ENCODE measurements at regions not wholly inside any gene's neighbourhood (a gene's known extent, or its start where the extent isn't known, plus 50 kb on each side); places are given as distances from the start of the nearest gene placed in this dataset.

- peaks cover 5% of the 10 kb centered on the region for H3K4me1 Mint-ChIP-seq
- ATAC-seq = no peak
- no peak overlapping the region for H3K27ac Mint-ChIP-seq
- peaks cover 2% of the 10 kb centered on the region for H3K9me3 Mint-ChIP-seq
- no peak overlapping the region for H3K4me3 Mint-ChIP-seq
- DNase-seq (ENCODE audit: low spot score in 2 of 2) = no peak
- no peaks in the 10 kb centered on the region for H3K36me3 Mint-ChIP-seq
Measured at GRCh38 chr3:34362910-34363309, 564.5 kb downstream of the PDCD6IP start.

DNA sequence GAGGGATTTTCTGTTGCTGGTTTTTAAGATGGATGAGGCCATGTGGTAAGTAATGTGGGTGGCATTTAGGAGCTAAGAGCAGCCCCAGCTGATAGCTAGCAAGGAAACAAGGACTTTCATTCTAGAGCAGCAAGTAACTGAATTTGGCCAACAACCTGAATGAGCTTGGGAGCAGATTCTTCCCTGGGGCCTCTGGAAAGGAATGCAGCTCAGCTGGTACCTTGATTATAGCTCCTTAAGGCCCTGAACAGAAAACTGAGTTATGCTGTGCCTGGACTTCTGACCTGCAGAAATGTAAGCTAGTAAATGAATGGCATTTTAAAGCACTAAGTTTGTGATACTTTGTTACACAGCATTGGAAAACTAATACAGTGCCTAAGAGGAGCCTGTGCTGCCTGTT lies 565.5 kb downstream of the PDCD6IP start:
- Mint-ChIP-seq H3K4me3 (no peak overlapping the region), H3K9me3 (peaks cover 2% of the 10 kb centered on the region), H3K4me1 (peaks cover 5% of the 10 kb centered on the region), H3K27ac (no peak overlapping the region), H3K36me3 (no peaks in the 10 kb centered on the region)
- DNase-seq (ENCODE audit: low spot score in 2 of 2) = no peak
- ATAC-seq = no peak

- H3K4me3 Mint-ChIP-seq = no peak overlapping the region
- H3K9me3 Mint-ChIP-seq = peaks cover 2% of the 10 kb centered on the region
- peaks cover 5% of the 10 kb centered on the region for H3K4me1 Mint-ChIP-seq
- H3K27ac Mint-ChIP-seq = no peak overlapping the region
- no peak for ATAC-seq
- no peaks in the 10 kb centered on the region for H3K36me3 Mint-ChIP-seq
- no peak for DNase-seq (ENCODE audit: low spot score in 2 of 2)
Measured at GRCh38 chr3:34364335-34364734, 565.9 kb downstream of the PDCD6IP start.

- DNase-seq (ENCODE audit: low spot score in 2 of 2) = no peak
- no peak overlapping the region for H3K4me3 Mint-ChIP-seq
Measured at GRCh38 chr3:34365231-34365630, 566.8 kb downstream of the PDCD6IP start.

DNA sequence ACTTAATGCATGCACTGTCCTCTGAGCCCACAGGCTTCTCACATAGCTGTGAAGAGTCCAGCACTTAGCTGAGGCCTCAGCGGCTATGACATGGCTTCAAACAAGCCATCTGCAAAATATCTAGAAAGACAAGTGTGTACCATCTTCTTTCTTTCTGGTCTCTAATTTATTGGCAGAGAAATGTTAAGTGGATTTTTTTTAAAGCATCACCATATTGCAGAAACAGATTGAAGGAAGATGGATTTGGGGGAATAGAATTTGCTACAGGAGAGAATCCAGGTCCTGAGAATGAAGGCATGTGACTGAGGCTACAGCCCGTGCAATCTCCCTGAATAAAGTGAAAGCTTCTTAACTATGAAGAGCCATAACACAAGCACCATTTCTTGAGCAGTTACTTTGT lies 567.3 kb downstream of the PDCD6IP start:
- Mint-ChIP-seq H3K4me3 (no peak overlapping the region), H3K9me3 (no peaks in the 10 kb centered on the region), H3K27ac (no peak overlapping the region), H3K4me1 (peaks cover 5% of the 10 kb centered on the region), H3K36me3 (no peaks in the 10 kb centered on the region)
- ATAC-seq = no peak
- DNase-seq (ENCODE audit: low spot score in 2 of 2) = no peak

More at GRCh38 chr3:34365231-34365630, 566.8 kb downstream of the PDCD6IP start:
- ATAC-seq = no peak
- H3K27ac Mint-ChIP-seq = no peak overlapping the region
- peaks cover 5% of the 10 kb centered on the region for H3K4me1 Mint-ChIP-seq
- peaks cover 2% of the 10 kb centered on the region for H3K9me3 Mint-ChIP-seq
- H3K36me3 Mint-ChIP-seq = no peaks in the 10 kb centered on the region

DNA sequence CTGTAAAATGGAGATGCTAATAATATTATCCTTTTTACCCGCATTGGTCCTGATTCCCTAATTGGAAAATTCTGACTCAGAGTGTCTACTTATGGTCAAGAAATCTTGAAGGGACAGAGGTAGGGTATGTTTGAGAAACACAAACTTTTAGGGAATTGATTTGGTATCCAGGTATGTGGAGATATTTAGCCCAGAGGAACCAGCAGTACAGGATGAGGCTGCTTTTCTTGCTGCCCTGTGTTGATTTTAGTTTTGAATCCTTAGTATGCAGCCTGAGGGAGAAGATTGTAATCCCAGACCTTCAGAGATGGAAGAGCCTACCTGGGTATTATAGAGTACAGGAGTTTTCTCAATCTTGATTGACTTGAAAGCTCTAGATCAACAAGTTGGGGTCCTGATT lies 569.1 kb downstream of the PDCD6IP start:
- Mint-ChIP-seq H3K9me3 (peaks cover 1% of the 10 kb centered on the region), H3K36me3 (no peaks in the 10 kb centered on the region), H3K27ac (no peak overlapping the region), H3K4me3 (no peak overlapping the region), H3K4me1 (no peaks in the 10 kb centered on the region)
- no peak for DNase-seq (ENCODE audit: low spot score in 2 of 2)
- ATAC-seq = no peak

DNA sequence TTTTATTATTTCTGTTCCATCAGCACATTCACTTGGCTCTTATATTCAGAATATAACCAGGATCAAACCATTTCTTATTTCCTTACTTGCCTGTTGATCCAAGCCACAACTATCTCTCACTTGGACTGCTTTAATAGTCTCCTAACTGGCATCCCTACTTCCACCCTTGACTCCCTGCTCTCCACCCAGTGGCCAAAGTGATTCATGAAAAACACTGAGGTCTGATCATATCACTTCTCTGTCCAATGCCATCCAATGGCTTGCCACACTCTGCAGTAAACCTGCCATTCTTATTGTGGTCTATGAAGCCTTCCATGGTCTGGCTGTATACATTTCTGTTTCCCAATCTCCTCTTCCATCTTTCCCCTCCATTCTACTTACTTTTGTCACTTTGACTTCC lies 576.1 kb downstream of the PDCD6IP start:
- Mint-ChIP-seq H3K9me3 (peaks cover 4% of the 10 kb centered on the region), H3K27ac (no peak overlapping the region), H3K4me3 (no peak overlapping the region), H3K4me1 (no peaks in the 10 kb centered on the region), H3K36me3 (no peaks in the 10 kb centered on the region)
- ATAC-seq = no peak
- DNase-seq (ENCODE audit: low spot score in 2 of 2) = no peak

DNA sequence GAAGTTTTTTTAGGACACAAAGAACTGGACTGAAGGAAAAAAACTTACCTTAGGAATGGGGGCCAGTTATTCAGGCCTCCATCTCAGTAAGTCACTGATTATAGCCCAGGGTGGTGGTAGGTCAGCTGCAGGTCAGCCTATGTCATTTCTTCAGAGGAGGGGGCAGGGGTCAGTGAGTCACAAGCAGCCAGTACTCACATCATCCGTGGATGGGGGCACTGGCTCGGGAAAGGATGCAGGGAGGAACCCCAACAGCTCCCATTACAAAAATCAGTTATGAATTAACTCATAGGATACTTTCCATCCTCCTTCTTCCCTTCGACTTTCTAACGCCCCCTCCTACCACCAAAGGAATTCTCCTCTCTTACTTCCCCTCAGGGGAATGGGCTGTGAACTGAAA lies 578.3 kb downstream of the PDCD6IP start:
- H3K27ac Mint-ChIP-seq = no peak overlapping the region
- no peaks in the 10 kb centered on the region for H3K36me3 Mint-ChIP-seq
- H3K4me3 Mint-ChIP-seq = no peak overlapping the region
- no peaks in the 10 kb centered on the region for H3K4me1 Mint-ChIP-seq
- peaks cover 4% of the 10 kb centered on the region for H3K9me3 Mint-ChIP-seq
- ATAC-seq = no peak
- no peak for DNase-seq (ENCODE audit: low spot score in 2 of 2)

DNA sequence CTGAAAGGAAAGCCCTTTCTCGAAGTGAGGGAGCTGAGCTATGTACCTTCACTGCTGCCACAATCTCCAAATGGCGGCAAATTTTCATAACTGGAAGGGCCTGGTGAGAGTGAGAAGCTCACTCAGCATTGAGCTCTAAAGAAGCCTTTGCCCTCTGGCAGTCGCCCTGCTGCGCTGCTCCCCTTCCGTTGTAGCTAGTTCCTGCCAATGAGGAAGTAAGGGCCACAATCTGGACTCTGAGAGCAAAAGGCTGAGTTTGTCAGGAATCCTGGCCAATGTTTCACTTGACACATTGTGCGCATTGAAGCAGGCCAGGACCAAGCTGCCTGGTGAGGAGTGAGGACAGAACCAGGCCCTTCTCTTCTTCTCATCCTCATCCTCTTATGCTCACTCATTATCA lies 579.5 kb downstream of the PDCD6IP start:
- H3K9me3 Mint-ChIP-seq = no peaks in the 10 kb centered on the region
- no peak overlapping the region for H3K27ac Mint-ChIP-seq
- H3K4me3 Mint-ChIP-seq = no peak overlapping the region
- DNase-seq (ENCODE audit: low spot score in 2 of 2) = no peak
- H3K36me3 Mint-ChIP-seq = no peaks in the 10 kb centered on the region
- no peak for ATAC-seq
- no peaks in the 10 kb centered on the region for H3K4me1 Mint-ChIP-seq

DNA sequence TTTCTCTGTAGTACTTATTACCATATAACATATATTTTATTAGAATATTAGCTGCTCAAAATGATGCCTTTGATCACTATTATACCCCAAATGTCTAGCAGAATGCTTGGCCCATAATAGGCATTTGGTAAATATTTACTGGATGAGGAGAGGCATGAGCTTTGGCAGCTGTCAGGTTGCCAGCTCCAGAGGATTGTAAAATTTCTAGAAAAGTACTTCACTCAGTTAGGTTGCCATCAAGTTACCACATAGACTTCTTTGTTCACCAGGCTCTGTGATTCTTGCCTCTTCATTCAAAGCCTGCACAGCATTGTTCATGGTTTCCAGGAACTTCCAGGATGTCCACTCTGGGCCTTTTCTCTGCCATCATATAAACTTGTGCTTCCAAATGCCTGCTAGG lies 582.8 kb downstream of the PDCD6IP start:
- no peak overlapping the region for H3K27ac Mint-ChIP-seq
- no peaks in the 10 kb centered on the region for H3K4me1 Mint-ChIP-seq
- ATAC-seq = no peak
- no peak for DNase-seq (ENCODE audit: low spot score in 2 of 2)
- H3K36me3 Mint-ChIP-seq = no peaks in the 10 kb centered on the region
- no peak overlapping the region for H3K4me3 Mint-ChIP-seq
- H3K9me3 Mint-ChIP-seq = no peaks in the 10 kb centered on the region

DNA sequence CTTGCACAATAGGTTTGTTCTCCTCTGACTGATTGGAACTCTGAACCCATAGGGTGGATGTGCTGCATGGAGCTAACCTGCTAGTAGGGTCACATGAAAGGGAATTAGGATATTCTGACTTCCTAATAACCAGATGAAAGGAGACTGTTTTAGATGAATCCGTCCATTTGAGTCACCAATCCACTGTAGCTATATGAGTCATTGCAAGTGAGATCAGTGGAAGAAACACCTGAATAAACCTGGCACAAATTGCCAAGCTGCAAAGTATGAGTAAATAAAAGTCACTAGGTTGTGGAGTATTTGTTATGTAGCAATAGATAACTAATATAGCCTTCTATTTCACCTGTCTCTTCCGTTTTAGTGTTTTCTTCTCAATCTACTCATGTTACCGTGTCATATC lies 584.4 kb downstream of the PDCD6IP start:
- ATAC-seq = no peak
- H3K9me3 Mint-ChIP-seq = no peaks in the 10 kb centered on the region
- no peak for DNase-seq (ENCODE audit: low spot score in 2 of 2)

GRCh38 chr3:34386309-34386708 lies 587.9 kb downstream of the PDCD6IP start:
- Mint-ChIP-seq H3K4me3 (no peak overlapping the region), H3K27ac (no peak overlapping the region)

More for the DNA sequence above, 584.4 kb downstream of the PDCD6IP start:
- H3K36me3 Mint-ChIP-seq = no peaks in the 10 kb centered on the region
- no peaks in the 10 kb centered on the region for H3K4me1 Mint-ChIP-seq
- no peak overlapping the region for H3K27ac Mint-ChIP-seq
- H3K4me3 Mint-ChIP-seq = no peak overlapping the region

GRCh38 chr3:34387826-34388564 lies 589.6 kb downstream of the PDCD6IP start:
- Mint-ChIP-seq H3K27ac (no peak overlapping the region), H3K9me3 (no peaks in the 10 kb centered on the region), H3K4me1 (no peaks in the 10 kb centered on the region), H3K36me3 (no peaks in the 10 kb centered on the region), H3K4me3 (no peak overlapping the region)
- ATAC-seq (no peak), DNase-seq (ENCODE audit: low spot score in 2 of 2) (no peak)

More at GRCh38 chr3:34386309-34386708, 587.9 kb downstream of the PDCD6IP start:
- Mint-ChIP-seq H3K36me3 (no peaks in the 10 kb centered on the region), H3K9me3 (no peaks in the 10 kb centered on the region), H3K4me1 (no peaks in the 10 kb centered on the region)
- no peak for DNase-seq (ENCODE audit: low spot score in 2 of 2)
- ATAC-seq = no peak

GRCh38 chr3:34388830-34389229 lies 590.4 kb downstream of the PDCD6IP start:
- Mint-ChIP-seq H3K4me1 (no peaks in the 10 kb centered on the region), H3K27ac (no peak overlapping the region), H3K36me3 (no peaks in the 10 kb centered on the region), H3K4me3 (no peak overlapping the region), H3K9me3 (no peaks in the 10 kb centered on the region)
- ATAC-seq = no peak
- no peak for DNase-seq (ENCODE audit: low spot score in 2 of 2)

DNA sequence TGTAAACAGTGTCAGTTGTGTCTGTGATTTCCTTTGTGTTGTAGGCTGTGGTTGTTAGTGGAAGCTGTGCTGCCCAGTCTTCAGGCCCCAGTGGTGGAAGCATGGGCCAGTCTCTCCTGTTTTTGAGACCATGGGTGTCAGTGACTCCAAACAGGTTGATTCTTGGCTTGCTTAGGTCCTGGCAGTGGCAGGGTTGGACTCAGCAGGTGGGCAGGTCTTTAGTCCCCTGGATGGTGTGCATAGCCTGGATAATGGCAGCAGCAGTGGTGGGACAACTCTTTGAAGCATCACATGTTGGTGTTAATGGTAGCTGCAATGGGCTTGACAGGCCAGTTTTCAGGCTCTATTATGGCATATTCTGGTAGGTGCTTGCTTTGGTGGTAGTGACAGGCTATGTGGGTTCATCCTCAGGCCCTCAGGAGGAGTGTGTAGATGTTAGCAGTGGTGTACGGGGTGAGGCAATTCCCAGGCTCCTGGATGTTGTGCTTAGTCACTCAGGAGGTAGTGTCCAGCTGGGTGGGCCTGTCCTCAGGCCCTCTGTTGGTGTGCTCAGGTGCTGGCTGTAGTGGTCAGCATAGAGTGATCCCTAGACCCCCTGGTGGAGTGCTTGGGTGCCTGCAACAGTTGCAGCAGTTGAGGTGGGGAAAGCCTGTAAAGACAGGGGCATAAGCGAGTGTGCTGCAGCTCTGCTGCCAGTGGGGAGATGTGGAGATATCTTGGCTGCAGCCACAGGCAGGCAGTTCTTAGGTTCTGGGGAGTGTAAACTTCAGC lies 596.7 kb downstream of the PDCD6IP start:
- no peaks in the 10 kb centered on the region for H3K36me3 Mint-ChIP-seq
- no peaks in the 10 kb centered on the region for H3K4me1 Mint-ChIP-seq
- peaks cover 7% of the 10 kb centered on the region for H3K9me3 Mint-ChIP-seq
- H3K27ac Mint-ChIP-seq = no peak overlapping the region
- no peak for DNase-seq (ENCODE audit: low spot score in 2 of 2)
- H3K4me3 Mint-ChIP-seq = no peak overlapping the region
- no peak for ATAC-seq

DNA sequence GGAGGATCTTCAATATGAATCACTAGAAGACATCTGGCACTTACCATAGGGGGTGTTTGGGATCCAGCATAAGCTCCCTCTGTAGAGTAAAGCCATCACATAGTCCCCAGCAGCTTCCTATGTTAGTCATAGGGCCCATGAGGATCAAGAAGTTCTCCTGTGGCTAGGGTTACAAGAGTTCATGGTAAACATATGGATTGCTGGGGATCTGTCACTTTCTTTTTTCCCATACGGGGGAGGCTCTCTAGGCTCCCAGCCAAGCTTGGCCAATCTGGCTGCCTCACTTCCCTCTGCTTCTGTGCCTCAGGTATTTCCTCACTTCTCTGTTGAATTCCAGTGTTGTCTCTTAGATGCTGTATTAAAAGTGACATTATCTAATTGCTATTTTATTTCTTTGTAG lies 597.9 kb downstream of the PDCD6IP start:
- no peak overlapping the region for H3K27ac Mint-ChIP-seq
- no peak for ATAC-seq
- H3K4me3 Mint-ChIP-seq = no peak overlapping the region
- H3K4me1 Mint-ChIP-seq = no peaks in the 10 kb centered on the region
- H3K36me3 Mint-ChIP-seq = no peaks in the 10 kb centered on the region
- H3K9me3 Mint-ChIP-seq = peaks cover 11% of the 10 kb centered on the region
- DNase-seq (ENCODE audit: low spot score in 2 of 2) = no peak

All from stimulated activated effector memory CD8-positive, alpha-beta T cell treated with anti-CD3 and anti-CD28 coated beads, Interleukin-12 subunit alpha, Interleukin-12 subunit beta, amount 100 ng/mL, for 72 hours (primary cell).